ENCODE measurements at regions not wholly inside any gene's neighbourhood (a gene's known extent, or its start where the extent isn't known, plus 50 kb on each side); places are given as distances from the start of the nearest gene placed in this dataset.

DNA sequence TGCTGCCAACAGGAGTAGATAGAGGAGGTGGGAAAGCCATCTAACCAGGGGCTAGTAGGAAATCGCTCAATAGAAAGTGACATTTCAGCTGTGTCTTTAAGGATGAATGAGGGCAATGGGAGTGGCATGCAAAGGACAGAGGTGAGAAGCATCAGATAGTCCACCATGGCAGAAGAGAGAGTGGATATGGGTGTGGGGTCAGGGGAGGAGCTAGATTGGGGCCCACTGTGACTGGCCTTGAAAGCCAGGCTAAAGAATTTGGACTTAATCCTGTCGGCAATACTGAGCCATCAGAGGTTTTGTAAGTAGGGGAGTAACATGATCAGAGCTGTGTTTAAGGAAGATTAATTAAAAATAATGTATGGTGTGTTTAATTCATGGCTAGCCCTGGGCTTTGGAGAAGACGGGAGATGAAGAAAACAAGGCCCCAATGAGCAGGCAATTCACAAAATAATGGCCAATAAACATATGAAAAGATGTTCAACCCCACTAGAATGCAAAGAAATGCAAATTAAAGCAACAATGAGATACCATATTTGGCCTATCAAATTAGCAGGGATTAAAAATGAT is 98.1 kb upstream of the PJA1 start:
- TF ChIP-seq, protein P1, sequence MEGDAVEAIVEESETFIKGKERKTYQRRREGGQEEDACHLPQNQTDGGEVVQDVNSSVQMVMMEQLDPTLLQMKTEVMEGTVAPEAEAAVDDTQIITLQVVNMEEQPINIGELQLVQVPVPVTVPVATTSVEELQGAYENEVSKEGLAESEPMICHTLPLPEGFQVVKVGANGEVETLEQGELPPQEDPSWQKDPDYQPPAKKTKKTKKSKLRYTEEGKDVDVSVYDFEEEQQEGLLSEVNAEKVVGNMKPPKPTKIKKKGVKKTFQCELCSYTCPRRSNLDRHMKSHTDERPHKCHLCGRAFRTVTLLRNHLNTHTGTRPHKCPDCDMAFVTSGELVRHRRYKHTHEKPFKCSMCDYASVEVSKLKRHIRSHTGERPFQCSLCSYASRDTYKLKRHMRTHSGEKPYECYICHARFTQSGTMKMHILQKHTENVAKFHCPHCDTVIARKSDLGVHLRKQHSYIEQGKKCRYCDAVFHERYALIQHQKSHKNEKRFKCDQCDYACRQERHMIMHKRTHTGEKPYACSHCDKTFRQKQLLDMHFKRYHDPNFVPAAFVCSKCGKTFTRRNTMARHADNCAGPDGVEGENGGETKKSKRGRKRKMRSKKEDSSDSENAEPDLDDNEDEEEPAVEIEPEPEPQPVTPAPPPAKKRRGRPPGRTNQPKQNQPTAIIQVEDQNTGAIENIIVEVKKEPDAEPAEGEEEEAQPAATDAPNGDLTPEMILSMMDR (IDR thresholded peaks at IDR 0.05; ENCODE audit: low read depth, low read length, missing control alignments) = no peak
- Histone ChIP-seq H3K27ac (no peak overlapping the region), H3K27me3 (replicated peaks) (no peaks in the 10 kb centered on the region), H3K36me3 (replicated peaks) (no peaks in the 10 kb centered on the region), H3K4me3 (ENCODE audit: low read depth, low read length) (no peak overlapping the region)
- no peak for DNase-seq
- in situ Hi-C loops (cut with HindIII; ENCODE audit: low pct_ligation_motif_present, low sequenced_read_pairs) = no loop called here

DNA sequence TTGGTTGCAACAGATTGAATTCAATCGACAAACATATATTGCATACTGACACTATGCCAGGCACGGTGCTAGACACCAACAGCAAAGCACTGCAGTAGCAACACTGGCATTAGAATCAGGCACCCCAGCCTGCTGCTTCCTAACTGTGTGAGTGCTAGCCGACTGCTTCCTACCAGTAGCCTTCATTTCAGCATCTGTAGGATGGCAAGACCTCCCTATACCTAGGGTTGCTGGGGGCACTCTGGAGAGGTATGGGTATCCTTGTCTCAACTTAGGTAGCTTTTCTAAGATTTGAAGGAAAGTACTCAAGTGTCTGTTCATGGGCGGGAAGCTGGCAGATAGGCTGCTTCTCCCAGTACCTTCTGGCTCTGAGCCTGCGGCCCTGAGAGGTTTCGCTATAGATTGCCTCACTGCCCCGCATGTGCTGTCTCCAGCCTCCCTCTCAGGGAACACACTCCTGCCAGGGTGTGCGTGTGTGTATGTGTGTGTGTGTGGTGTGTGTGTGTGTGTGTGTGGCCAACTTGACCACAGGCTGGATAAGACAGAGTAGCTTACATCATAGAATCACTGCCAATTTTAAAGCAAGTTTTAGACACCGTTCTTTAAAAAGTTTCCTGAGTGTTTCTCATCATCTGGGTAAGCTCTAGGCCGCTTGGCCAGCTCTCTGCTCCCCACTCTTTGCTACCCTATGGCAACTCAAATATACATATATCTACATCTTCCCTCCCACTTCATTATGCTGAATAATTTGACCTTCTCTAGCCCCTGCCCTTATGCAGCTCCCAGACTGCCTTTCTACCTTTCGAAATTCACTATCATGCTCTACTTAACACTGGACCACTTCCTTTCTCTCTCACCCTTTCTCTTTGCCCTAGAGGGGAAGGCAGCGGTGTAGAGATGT is 97.0 kb upstream of the PJA1 start:
- Histone ChIP-seq H3K27me3 (replicated peaks) (no peaks in the 10 kb centered on the region), H3K36me3 (replicated peaks) (no peaks in the 10 kb centered on the region), H3K4me3 (ENCODE audit: low read depth, low read length) (no peak overlapping the region), H3K27ac (no peak overlapping the region)
- TF ChIP-seq, protein P1 (IDR thresholded peaks at IDR 0.05; ENCODE audit: low read depth, low read length, missing control alignments) = no peak
- no peak for DNase-seq
- in situ Hi-C loops (cut with HindIII; ENCODE audit: low pct_ligation_motif_present, low sequenced_read_pairs) = no loop called here

DNA sequence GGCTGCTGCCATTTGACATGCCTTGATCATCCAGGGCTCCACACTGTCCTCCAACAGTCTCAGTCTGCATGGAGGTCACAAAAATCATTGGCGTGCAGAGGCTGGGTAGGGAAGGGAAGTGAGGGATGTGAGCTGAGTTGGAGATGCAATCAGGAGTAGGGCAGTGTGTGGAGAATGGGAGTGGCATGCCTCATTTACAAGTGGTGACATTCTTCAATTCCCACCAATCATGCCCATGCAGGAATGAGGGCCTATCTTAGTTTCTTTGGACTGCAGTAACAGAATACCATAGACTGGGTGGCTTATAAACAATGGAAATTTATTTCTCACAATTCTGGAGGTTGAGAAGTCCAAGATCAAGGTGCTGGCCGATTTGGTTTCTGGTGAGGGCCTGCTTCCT is 94.9 kb upstream of the PJA1 start:
- DNase-seq = no peak
- in situ Hi-C loops (cut with HindIII; ENCODE audit: low pct_ligation_motif_present, low sequenced_read_pairs) = no loop called here
- Histone ChIP-seq H3K36me3 (replicated peaks) (no peaks in the 10 kb centered on the region), H3K4me3 (ENCODE audit: low read depth, low read length) (no peak overlapping the region), H3K27ac (no peak overlapping the region), H3K27me3 (replicated peaks) (no peaks in the 10 kb centered on the region)
- TF ChIP-seq, protein P1 (IDR thresholded peaks at IDR 0.05; ENCODE audit: low read depth, low read length, missing control alignments) = no peak

DNA sequence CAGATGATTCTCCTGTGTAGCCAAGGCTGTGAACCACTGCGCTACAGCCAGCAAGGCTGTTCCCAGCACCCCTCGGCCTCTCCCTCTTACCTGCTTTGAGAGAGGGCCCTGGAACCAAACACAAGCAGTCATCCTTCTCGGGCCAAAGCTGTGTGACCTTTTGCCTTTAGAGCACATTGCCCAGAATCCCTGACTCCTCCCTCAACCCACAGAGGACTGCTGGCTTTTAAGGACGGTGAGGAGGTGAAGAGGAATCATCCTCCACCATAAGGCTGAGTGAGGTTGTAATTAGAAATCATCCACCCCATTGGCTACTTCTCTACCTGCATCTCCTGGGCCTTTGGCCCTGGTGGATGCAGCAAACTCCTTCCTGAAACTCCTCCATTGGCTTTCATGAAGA is 93.6 kb upstream of the PJA1 start:
- TF ChIP-seq, protein P1 (IDR thresholded peaks at IDR 0.05; ENCODE audit: low read depth, low read length, missing control alignments) = no peak
- H3K36me3 ChIP-seq (replicated peaks) = no peaks in the 10 kb centered on the region

DNA sequence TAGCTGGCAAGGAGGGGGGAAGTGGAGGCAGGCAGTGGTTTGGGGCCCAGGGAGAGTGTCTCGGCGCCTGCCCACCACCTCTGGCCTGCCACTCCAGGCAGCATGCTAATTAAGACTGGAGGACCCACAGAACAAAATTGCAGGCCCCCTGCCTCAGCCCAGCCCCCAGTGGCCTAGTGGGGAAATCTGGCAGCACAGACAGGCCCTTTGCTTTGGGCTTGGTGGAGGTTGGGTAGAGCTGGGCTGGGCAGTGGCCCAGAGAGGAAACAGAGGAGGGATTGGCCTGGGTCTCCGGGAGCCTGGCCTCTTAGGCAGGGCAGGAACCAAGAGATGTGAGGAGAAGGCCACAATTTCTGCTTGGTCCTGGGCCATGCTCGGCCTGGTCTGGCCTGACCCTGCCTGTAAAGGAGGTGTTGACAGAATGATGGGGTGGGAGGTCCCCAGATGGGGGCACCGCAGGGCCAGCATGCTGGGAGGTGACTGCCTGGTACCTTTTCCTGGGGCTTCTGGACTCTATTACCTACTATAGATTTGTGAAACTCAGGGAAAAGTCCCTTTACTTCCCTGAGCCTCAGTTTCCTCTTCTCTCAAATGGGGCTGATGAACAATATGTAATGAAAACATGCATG is 92.4 kb upstream of the PJA1 start:
- H3K36me3 ChIP-seq (replicated peaks) = no peaks in the 10 kb centered on the region
- in situ Hi-C loops (cut with HindIII; ENCODE audit: low pct_ligation_motif_present, low sequenced_read_pairs) = no loop called here
- H3K27ac ChIP-seq = no peak overlapping the region
- H3K27me3 ChIP-seq (replicated peaks) = no peaks in the 10 kb centered on the region
- TF ChIP-seq, protein P1 (IDR thresholded peaks at IDR 0.05; ENCODE audit: low read depth, low read length, missing control alignments) = no peak
- H3K4me3 ChIP-seq (ENCODE audit: low read depth, low read length) = no peak overlapping the region
- no peak for DNase-seq

More for the DNA sequence above, 93.6 kb upstream of the PJA1 start:
- no peak overlapping the region for H3K4me3 ChIP-seq (ENCODE audit: low read depth, low read length)
- DNase-seq = no peak
- H3K27me3 ChIP-seq (replicated peaks) = no peaks in the 10 kb centered on the region
- in situ Hi-C loops (cut with HindIII; ENCODE audit: low pct_ligation_motif_present, low sequenced_read_pairs) = no loop called here
- no peak overlapping the region for H3K27ac ChIP-seq
